ENCODE measurements at regions not wholly inside any gene's neighbourhood (a gene's known extent, or its start where the extent isn't known, plus 50 kb on each side); places are given as distances from the start of the nearest gene placed in this dataset.

DNA sequence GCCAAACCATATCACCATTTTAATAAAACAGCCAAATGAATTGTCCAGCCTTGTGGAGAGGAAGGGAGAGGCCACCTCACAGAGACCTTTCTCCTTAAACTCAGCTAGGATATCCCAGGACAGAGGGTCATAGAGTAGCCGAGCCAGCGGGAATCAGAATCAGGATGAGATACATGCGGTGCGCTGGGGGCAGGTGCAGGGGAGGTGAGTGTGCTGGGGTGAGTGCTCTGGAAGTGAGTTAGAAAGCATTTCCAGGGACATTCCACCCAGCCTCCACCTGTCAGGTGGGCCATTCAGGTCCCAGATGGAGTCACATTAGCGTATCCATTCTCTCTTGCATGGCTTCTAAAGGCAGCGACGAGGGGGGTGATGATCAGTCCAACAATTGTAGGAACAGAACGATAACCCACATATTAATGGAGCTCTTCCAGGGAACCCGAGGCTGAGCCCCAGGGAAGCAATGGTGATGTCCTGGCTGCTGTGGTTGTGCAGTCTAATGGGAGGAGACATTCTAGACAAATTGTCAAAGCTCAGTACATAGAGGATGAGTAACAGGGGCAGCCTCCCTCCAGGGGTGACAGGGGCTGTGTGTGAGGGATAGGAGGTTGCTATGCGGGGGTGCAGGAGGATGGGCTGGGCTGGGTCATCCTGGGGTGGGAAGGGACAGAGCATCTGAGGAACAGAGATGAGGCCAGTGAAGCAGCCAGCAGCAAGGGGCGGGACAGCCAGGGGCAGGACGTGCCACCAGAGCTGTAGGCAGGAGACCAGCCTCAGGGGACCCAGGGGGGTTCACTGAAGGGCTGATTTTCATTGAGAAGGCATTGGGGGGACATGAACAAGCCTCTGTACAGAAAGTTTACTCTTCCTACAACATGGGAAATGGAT lies 88.7 kb upstream of the FRMD1 start:
- Mint-ChIP-seq H3K4me1 (ENCODE audit: low read depth, unreplicated experiment) (no peaks in the 10 kb centered on the region), H3K4me3 (ENCODE audit: unreplicated experiment) (no peak overlapping the region), H3K9me3 (ENCODE audit: unreplicated experiment) (peaks cover 16% of the 10 kb centered on the region), H3K27ac (ENCODE audit: unreplicated experiment) (no peak overlapping the region), H3K27me3 (ENCODE audit: insufficient read depth, unreplicated experiment) (no peaks in the 10 kb centered on the region), H3K36me3 (ENCODE audit: insufficient read depth, unreplicated experiment) (no peaks in the 10 kb centered on the region)
- no peak for TF ChIP-seq CTCF (IDR thresholded peaks at IDR 0.05; ENCODE audit: insufficient read depth in 1 of 2, low read depth in 1 of 2, low read length in 1 of 2, severe bottlenecking in 1 of 2, unreplicated experiment in 1 of 2)
- H3K4me1 ChIP-seq = peaks cover 10% of the 10 kb centered on the region; the same call in 1 of the 2 replicates
- BruUV-seq (replicated peaks) = no TSS peak
- H3K27me3 ChIP-seq (replicated peaks; ENCODE audit: control insufficient read depth, insufficient read depth, low read length) = no peaks in the 10 kb centered on the region
- CTCF ChIA-PET = no interaction called here
- POLR2A ChIA-PET = no interaction called here
- H3K36me3 ChIP-seq (ENCODE audit: control insufficient read depth, insufficient read depth, low read length) = no peaks in the 10 kb centered on the region
- no peaks in the 10 kb centered on the region for H3K9me3 ChIP-seq
- no peak for DNase-seq
- intact Hi-C loops (cut with micrococcal nuclease; ENCODE audit: unreplicated experiment) = no loop called here
- no peak overlapping the region for H3K4me3 ChIP-seq (ENCODE audit: low read depth, low read length)

DNA sequence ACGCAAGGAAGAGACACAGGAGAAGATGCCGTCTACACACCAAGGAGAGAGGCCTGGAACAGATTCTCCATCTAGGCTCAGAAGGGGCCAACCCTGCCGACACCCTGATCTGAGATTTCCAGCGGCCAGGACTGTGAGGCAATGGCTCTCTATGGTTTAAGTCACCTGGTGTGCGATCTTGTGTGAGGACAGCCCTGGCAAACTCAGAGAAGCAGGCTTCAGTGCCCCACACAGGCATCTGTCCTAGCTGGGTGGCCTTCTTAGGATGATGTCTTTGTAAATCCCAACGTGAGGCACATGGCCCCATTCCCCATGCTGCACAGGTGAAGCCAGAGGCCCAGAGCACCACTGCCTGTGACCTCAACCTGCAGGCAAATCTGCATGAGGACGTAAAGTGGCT lies 87.6 kb upstream of the FRMD1 start:
- DNase-seq = no peak
- no TSS peak for BruUV-seq (replicated peaks)

GRCh38 chr6:168165891-168166290 lies 86.9 kb upstream of the FRMD1 start:
- no peaks in the 10 kb centered on the region for H3K27me3 ChIP-seq (replicated peaks; ENCODE audit: control insufficient read depth, insufficient read depth, low read length)
- Mint-ChIP-seq H3K27me3 (ENCODE audit: insufficient read depth, unreplicated experiment) (no peaks in the 10 kb centered on the region), H3K4me3 (ENCODE audit: unreplicated experiment) (no peak overlapping the region), H3K4me1 (ENCODE audit: low read depth, unreplicated experiment) (no peaks in the 10 kb centered on the region), H3K36me3 (ENCODE audit: insufficient read depth, unreplicated experiment) (no peaks in the 10 kb centered on the region), H3K27ac (ENCODE audit: unreplicated experiment) (no peak overlapping the region), H3K9me3 (ENCODE audit: unreplicated experiment) (peaks cover 16% of the 10 kb centered on the region)
- DNase-seq = no peak
- H3K4me1 ChIP-seq = no peaks in the 10 kb centered on the region
- no peak overlapping the region for H3K4me3 ChIP-seq (ENCODE audit: low read depth, low read length)
- intact Hi-C loops (cut with micrococcal nuclease; ENCODE audit: unreplicated experiment) = no loop called here
- POLR2A ChIA-PET = no interaction called here
- no peaks in the 10 kb centered on the region for H3K9me3 ChIP-seq
- CTCF ChIA-PET = no interaction called here
- BruUV-seq (replicated peaks) = no TSS peak
- H3K36me3 ChIP-seq (ENCODE audit: control insufficient read depth, insufficient read depth, low read length) = no peaks in the 10 kb centered on the region
- TF ChIP-seq CTCF (IDR thresholded peaks at IDR 0.05; ENCODE audit: insufficient read depth in 1 of 2, low read depth in 1 of 2, low read length in 1 of 2, severe bottlenecking in 1 of 2, unreplicated experiment in 1 of 2) = no peak

More for the DNA sequence above, 87.6 kb upstream of the FRMD1 start:
- H3K4me3 Mint-ChIP-seq (ENCODE audit: unreplicated experiment) = no peak overlapping the region
- Histone ChIP-seq H3K9me3 (no peaks in the 10 kb centered on the region), H3K27me3 (replicated peaks; ENCODE audit: control insufficient read depth, insufficient read depth, low read length) (no peaks in the 10 kb centered on the region), H3K36me3 (ENCODE audit: control insufficient read depth, insufficient read depth, low read length) (no peaks in the 10 kb centered on the region), H3K4me3 (ENCODE audit: low read depth, low read length) (no peak overlapping the region), H3K4me1 (no peaks in the 10 kb centered on the region)
- ChIA-PET POLR2A (no interaction called here), CTCF (no interaction called here)
- H3K9me3 Mint-ChIP-seq (ENCODE audit: unreplicated experiment) = peaks cover 16% of the 10 kb centered on the region
- H3K4me1 Mint-ChIP-seq (ENCODE audit: low read depth, unreplicated experiment) = no peaks in the 10 kb centered on the region
- no peak for TF ChIP-seq CTCF (IDR thresholded peaks at IDR 0.05; ENCODE audit: insufficient read depth in 1 of 2, low read depth in 1 of 2, low read length in 1 of 2, severe bottlenecking in 1 of 2, unreplicated experiment in 1 of 2)
- H3K36me3 Mint-ChIP-seq (ENCODE audit: insufficient read depth, unreplicated experiment) = no peaks in the 10 kb centered on the region
- intact Hi-C loops (cut with micrococcal nuclease; ENCODE audit: unreplicated experiment) = no loop called here
- H3K27ac Mint-ChIP-seq (ENCODE audit: unreplicated experiment) = no peak overlapping the region
- no peaks in the 10 kb centered on the region for H3K27me3 Mint-ChIP-seq (ENCODE audit: insufficient read depth, unreplicated experiment)

All from Caco-2 (cell line).